Right lobe of liver (tissue), 6 donors: ENCODE measurements at regions not wholly inside any gene's neighbourhood (a gene's known extent, or its start where the extent isn't known, plus 50 kb on each side); places are given as distances from the start of the nearest gene placed in this dataset.

Source experiments
- ATAC-seq, 4 donors: fragments of 200-7000 bp; cut with Tn5 transposase; one replicate each; pipeline ENCODE4 v1.9.1; 2020; ENCODE audit warnings: mild to moderate bottlenecking in 4 of 4, moderate library complexity in 4 of 4
- DNase-seq, 3 donors: peaks; one replicate each; pipeline ENCODE4 v3.0.0-alpha.2; 2020
- H3K27ac ChIP-seq, 3 donors: fragments of 200-600 bp; one replicate each; pipeline ENCODE4 v1.8.0; 2022
- H3K27me3 ChIP-seq, 2 donors: fragments of 200-600 bp; one replicate each; pipeline ENCODE4 v1.8.0; 2022
- H3K36me3 ChIP-seq, 4 donors: fragments of 200-600 bp; sonication (generic) in 1 of 4; one replicate each; pipeline versions ENCODE4 v1.5.1 to v1.8.0; 2017 to 2022; ENCODE audit warnings: control low read depth in 1 of 4
- H3K4me1 ChIP-seq, 4 donors: fragments of 200-600 bp; sonication (generic) in 1 of 4; one replicate each; pipeline versions ENCODE4 v1.5.1 to v1.8.0; 2017 to 2022; ENCODE audit warnings: control low read depth in 1 of 4
- H3K4me3 ChIP-seq, 3 donors: fragments of 200-600 bp; one replicate each; pipeline ENCODE4 v1.8.0; 2022
- H3K9me3 ChIP-seq, 4 donors: fragments of 200-600 bp; sonication (generic) in 1 of 4; one replicate each; pipeline versions ENCODE4 v1.5.1 to v1.8.0; 2017 to 2022; ENCODE audit warnings: control low read depth in 1 of 4
- CTCF ChIP-seq, 4 donors: fragments of 200-600 bp in 3 of 4; fragments of 450-650 bp in 1 of 4; IDR thresholded peaks; one replicate each; pipeline versions ENCODE4 v1.5.1 to v1.8.0; 2016 to 2022; ENCODE audit warnings: antibody characterized with exemption in 4 of 4, mild to moderate bottlenecking in 2 of 4
- POLR2A ChIP-seq: fragments of 450-650 bp; IDR thresholded peaks from one replicate; pipeline ENCODE4 v1.6.1; 2017; ENCODE audit warnings: antibody characterized with exemption, mild to moderate bottlenecking
- WGBS: methylation state at CpG from one replicate; pipeline ENCODE4 v1.1.6; 2018; ENCODE audit warnings: low coverage, low lambda C conversion rate; ENCODE audit not compliant: insufficient coverage; ENCODE audit errors: missing lambda C conversion rate; 5-methylcytosine and 5-hydroxymethylcytosine counted together
- intact Hi-C, 2 donors: fragments of 100-400 bp; cut with DNase I; formaldehyde crosslinking; loops; one replicate each; pipeline versions ENCODE4 v1.11.2 to v1.14.1; 2022
- donor health status: DM: no; HTN: yes; CAD: no.
- donor health status: DM: no; HTN: no; CAD: no.
- donor health status: DM: no; HTN: no; CAD: no.
- donor health status: DM: no; HTN: yes; CAD: no.
- donor health status: DM: no; HTN: yes; CAD: no.

- TF ChIP-seq CTCF (IDR thresholded peaks at IDR 0.05) (no peak), POLR2A (no peak)
- DNase-seq (no peak), ATAC-seq (no peak)
- Histone ChIP-seq H3K4me3 (no peak overlapping the region), H3K27me3 (no peaks in the 10 kb centered on the region), H3K27ac (no peak overlapping the region), H3K9me3 (no peaks in the 10 kb centered on the region), H3K4me1 (no peaks in the 10 kb centered on the region), H3K36me3 (no peaks in the 10 kb centered on the region)
- 76% methylated on average over 5 of the region's 7 CpGs for WGBS
- intact Hi-C loops: no loop called here
These were observed 225.6 kb upstream of the E2F8 start for GRCh38 chr11:19466314-19466713.

- no peak for DNase-seq
- no peak overlapping the region for H3K27ac ChIP-seq
- no peaks in the 10 kb centered on the region for H3K4me1 ChIP-seq
- WGBS: 60% methylated on average over 5 of the region's 7 CpGs
- no peaks in the 10 kb centered on the region for H3K27me3 ChIP-seq
- intact Hi-C loops: no loop called here
- TF ChIP-seq POLR2A: no peak
- TF ChIP-seq CTCF (IDR thresholded peaks at IDR 0.05): no peak
- no peaks in the 10 kb centered on the region for H3K36me3 ChIP-seq
- no peak overlapping the region for H3K4me3 ChIP-seq
- H3K9me3 ChIP-seq: no peaks in the 10 kb centered on the region
- ATAC-seq: no peak
These were observed 223.2 kb upstream of the E2F8 start for GRCh38 chr11:19463976-19464375.

- no peak for ATAC-seq
- WGBS: 72% methylated on average over 5 of the region's 6 CpGs
- Histone ChIP-seq H3K9me3 (no peaks in the 10 kb centered on the region), H3K4me1 (no peaks in the 10 kb centered on the region), H3K36me3 (no peaks in the 10 kb centered on the region), H3K27ac (no peak overlapping the region), H3K4me3 (no peak overlapping the region), H3K27me3 (no peaks in the 10 kb centered on the region)
- TF ChIP-seq POLR2A: no peak
- no peak for TF ChIP-seq CTCF (IDR thresholded peaks at IDR 0.05)
- DNase-seq: no peak
- intact Hi-C loops: no loop called here
These were observed 220.1 kb upstream of the E2F8 start for GRCh38 chr11:19460718-19461405.

GRCh38 chr11:19459240-19459639, 218.5 kb upstream of the E2F8 start:
- no peak for TF ChIP-seq POLR2A
- no peak for TF ChIP-seq CTCF (IDR thresholded peaks at IDR 0.05)
- Histone ChIP-seq H3K36me3 (no peaks in the 10 kb centered on the region), H3K4me3 (no peak overlapping the region), H3K27ac (no peak overlapping the region), H3K4me1 (no peaks in the 10 kb centered on the region), H3K9me3 (no peaks in the 10 kb centered on the region), H3K27me3 (no peaks in the 10 kb centered on the region)
- intact Hi-C loops: no loop called here
- ATAC-seq (no peak), DNase-seq (no peak)

GRCh38 chr11:19458721-19459120, 218.0 kb upstream of the E2F8 start:
- intact Hi-C loops: no loop called here
- no peak for ATAC-seq
- DNase-seq: no peak
- no peaks in the 10 kb centered on the region for H3K4me1 ChIP-seq
- WGBS: 83% methylated on average over 1 of the region's 3 CpGs
- H3K4me3 ChIP-seq: no peak overlapping the region
- H3K27ac ChIP-seq: no peak overlapping the region
- H3K36me3 ChIP-seq: no peaks in the 10 kb centered on the region
- TF ChIP-seq CTCF (IDR thresholded peaks at IDR 0.05): no peak
- no peak for TF ChIP-seq POLR2A
- no peaks in the 10 kb centered on the region for H3K9me3 ChIP-seq
- H3K27me3 ChIP-seq: no peaks in the 10 kb centered on the region
